NCI-H460 (cell line): ENCODE measurements at regions not wholly inside any gene's neighbourhood (a gene's known extent, or its start where the extent isn't known, plus 50 kb on each side); places are given as distances from the start of the nearest gene placed in this dataset.
"Not testable (repeated sequence)": the region's sequence is repeated elsewhere in the genome, so short reads cannot be mapped to it uniquely, and the experiment has no call there.

Experiments
- DNase-seq: peaks from one replicate; pipeline ENCODE4 v3.0.0-alpha.2; 2016; ENCODE audit warnings: low read depth; ENCODE audit errors: extremely low read depth

DNA sequence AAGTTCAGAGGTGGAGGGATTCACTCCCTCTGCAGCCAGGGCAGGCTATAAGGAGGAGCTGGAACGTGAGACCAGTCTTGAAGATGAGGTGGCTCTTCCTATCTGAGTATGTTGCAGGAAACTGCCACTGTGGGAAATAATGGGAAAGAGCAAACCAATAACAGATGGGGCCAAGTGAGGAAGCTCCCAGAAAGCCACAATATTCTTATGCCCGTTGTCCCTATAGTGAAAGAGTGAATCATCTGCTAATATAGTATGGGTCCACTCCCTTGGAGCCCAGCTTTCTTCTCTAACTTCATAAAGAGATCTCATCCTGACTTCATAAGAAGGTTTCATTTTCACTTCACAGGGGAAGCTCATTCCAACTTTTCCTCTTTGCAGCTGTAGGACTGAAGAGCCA, 206.4 kb downstream of the BLID start:
- no peak for DNase-seq

DNA sequence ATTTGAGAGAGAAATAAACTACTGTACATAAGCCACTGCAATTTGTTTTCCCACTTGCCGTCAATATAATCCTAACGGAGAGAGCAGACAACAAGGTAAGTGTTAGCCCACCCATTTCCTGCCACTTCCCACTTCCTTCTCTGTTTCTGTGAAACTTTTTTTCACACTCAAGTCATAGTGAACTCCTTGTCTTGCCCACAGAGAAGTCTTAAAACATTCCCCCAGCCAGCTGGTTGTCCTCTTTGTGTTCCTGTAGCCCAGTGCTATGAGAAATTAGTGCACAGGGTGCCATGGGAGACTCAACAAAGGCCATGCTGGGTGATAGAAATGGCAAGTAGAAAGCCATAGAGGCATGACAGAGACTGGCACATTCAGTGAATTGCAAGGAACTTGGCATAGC, 208.6 kb downstream of the BLID start:
- DNase-seq, result no peak

DNA sequence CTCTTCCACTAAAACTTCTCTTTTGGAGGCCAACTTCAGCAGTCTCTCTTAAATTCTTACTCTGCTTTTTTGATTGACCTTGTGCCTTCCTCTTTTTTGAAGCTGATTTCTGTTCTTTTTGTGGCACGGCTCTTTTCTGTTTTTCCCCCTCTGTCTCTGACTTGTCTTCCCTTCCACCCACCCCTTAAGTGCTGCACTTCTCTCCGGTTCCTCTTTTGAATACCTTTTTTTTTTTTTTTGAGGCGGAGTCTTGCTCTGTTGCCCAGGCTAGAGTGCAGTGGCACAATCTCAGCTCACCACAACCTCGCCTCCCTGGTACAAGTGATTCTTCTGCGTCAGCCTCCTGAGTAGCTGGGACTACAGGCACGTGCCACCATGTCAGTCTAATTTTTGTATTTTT, 211.9 kb downstream of the BLID start:
- DNase-seq, result no peak

DNA sequence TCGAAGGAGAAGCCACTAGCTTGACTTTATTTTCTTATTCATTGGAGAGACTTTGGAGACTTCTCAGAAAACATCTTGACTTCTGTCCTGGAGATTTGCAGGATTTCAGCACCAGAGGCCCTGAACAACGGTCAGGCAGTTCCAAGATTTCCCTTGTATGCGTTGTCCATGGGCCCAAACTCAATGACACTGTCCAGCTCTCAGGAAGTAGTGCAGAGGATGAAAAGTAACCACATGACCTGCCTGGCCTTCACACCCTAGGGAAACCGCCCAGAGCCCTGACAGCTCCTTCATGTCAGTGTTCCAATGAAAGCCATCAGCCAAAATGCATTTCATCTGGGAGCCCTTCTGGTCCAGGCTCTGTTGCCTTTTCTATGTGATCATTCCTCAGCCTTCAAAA, 214.1 kb downstream of the BLID start:
- DNase-seq, result no peak

DNA sequence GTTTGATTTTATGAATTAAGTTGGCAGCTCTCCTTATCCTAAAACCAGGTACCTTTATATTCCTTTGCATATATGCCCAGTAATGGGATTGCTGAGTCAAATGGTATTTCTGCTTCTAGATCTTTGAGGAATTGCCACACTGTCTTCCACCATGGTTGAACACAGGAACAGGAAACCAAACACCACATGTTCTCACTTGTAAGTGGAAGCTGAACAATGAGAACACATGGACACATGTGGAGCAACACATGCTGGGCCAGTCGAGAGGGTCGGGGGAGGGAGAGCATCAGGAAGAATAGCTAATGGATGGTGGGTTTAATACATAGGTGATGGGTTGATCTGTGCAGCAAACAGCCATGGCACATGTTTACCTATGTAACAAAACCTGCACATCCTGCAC, 214.6 kb downstream of the BLID start:
- not testable (repeated sequence) for DNase-seq

DNA sequence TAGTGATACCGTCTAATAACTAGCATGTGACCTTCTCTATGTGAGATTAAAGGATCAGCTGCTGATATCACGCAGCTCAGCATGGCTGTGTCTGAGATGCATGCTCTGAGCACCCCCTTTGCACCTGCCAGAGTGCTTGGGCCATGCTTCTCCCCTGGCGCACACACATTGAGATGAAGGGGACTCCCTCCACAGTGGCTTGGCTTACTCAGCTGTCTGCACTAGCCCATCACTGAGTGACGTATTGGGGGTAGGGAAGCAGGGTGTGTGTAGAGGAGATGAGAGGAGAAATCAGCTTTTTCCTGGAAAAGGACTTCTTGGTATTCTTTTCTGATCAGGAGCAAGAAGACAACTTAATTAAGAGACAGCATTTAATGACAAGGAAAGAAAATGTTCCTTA, 216.5 kb downstream of the BLID start:
- DNase-seq, result no peak

DNA sequence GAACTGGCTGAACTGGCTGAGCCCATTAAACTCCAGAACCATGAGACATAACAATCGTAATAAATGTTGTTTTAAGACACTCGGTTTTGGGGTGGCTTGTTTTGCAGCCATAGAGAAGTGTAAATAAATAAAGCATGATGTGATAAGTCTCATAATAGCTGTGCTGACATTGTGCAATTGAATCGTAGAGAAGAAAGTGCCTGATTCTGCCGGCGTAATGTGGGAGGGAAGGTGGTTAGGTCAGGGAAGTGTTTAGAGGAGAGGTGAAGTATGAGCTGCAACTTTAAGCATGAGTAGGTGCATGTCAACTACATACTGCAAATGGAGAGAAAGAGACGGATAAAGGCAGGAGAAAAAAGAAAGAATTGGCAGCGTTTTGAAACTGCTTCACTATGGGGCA, 217.1 kb downstream of the BLID start:
- no peak for DNase-seq

DNA sequence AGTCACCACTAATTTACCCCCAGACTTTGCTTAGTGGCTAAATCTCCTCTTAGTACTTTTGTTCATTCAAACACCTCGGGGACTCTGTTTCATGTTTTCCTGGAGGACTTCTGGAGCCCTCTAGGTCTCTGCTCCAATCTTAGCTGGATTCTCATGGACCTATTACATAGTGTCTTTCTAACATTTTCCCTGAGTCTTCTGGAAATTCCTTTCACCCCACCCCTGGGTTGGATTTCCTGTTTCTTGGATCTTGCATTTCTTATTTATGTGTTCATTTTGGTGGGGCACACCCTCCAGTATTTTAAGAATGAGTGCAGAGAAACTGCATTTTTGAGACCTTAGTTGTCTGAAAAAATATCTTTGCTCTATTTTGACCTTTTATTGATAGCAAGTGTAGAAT, 220.1 kb downstream of the BLID start:
- no peak for DNase-seq

DNA sequence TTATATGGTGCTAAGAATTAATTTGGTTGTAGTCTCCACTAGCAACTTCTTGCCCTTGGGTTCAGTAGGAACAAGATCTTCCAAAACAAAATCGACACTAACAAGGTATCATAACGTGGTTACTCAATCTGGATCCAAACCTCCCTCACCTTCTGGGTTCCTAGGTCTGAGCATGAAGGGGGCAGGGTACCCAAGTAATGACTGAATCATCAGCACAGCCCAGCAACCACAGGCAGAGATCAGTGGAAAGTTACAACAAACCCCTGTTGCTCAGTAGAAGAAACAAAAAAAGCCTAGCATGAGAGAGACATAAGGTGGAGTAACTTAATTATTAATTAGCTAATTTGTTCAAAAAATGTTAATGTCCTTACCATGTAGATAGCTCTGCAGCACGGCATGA, 221.4 kb downstream of the BLID start:
- no peak for DNase-seq

DNA sequence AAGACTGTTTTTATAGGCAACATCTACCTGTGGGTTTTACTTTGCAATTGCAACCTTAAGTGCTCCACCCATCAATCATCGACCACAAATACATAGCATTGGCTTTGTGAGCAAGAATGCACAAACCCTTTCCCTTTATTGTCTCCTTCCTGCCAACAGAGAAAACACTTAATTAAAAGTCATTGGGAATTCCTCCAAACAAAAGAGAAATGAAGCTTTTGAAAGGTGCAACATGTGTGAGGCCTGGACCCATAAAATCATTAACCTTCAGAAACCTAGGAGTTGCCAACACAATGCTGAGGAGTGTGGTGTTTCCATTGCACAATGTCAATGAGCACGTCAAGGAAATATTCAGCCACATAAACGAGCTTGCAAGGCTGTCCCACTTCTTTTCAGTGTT, 223.2 kb downstream of the BLID start:
- DNase-seq, result no peak

DNA sequence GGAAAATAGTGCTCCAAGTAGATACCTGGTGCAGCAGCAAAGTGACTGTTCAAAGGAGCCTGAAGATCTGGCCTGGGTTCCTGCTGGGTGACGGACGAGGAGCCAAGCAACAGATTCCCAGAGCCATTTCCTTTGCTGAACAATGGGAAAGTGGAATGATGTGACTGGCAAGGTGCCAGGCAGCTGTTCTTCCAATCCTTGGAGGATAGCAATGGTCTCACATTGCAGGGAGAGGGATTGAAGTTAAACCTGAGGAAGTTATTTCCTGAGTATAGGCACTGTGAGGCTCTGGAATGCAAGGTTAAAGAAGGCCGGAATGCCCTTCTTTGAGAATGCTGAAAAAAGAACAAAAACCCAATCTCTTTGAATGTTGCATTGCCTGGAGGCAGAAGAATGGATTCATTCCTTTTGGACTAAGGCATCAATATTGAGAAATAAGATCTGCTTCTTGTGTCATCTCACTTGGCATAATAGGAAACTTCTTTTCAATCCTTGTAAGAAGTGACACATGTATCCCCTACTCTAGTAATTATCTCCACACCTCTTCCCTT, 223.8 kb downstream of the BLID start:
- DNase-seq, result no peak

DNA sequence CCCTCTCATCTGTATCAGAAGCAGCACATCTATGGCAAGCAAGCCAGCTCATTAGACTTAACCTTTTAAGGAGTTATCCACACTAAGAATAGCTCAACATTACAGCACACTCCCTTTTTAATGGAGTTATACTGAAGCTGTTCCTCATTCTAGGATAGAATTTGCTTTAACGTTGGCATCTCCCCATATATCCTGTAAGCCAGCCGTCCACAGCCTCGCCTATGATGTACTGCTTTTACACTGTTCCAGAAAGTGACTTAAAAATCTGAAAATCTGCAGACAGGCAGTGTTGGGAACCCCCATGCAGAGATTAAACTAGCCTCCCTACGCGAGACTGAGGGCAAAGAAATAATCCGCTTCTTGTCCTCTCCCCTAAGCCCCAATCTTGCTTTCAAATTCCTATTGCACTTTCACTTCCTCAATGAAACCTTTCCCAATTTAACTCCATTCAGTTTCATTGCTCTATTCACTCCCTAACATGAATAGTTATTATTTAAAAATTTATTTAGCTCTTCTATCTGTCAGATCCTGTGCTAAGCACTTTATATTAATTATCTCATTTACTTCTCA, 225.0 kb downstream of the BLID start:
- DNase-seq, result no peak

DNA sequence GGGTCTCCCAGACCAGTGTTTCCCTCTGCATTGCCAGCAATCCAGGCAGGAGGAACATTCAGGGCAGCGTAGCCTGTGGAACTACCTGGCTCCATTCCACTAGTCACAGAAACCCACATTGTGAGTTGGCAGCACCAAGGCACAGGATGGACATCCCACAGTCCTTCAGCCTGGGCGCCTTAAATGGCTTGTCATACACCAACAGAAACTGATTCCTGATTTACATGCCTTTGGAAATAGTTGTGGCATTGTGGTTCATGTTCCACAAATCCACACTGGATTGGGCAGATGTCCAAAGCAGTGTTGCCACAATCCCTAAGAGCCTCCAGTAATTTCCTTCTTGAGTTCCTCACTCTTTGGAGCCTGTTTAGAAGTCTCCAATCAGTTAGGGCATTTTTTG, 225.6 kb downstream of the BLID start:
- no peak for DNase-seq

DNA sequence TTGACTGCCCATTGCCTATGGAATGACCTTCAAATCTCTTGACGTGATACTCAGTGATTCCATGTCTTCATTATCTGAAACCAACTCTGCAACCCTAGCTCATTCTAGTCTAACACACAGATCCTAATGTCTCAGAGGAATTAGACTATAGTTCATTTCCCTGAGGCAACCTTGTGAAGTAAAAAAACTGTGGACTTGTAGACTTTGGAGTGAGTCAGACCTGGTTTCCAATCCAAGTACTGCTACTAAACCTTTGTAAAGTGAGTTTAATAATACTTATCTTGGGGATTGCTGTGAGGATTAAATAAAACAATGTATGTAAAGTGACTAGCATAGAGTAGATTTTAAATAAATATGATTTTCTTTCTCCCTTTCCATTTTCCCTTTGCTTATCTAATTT, 226.1 kb downstream of the BLID start:
- no peak for DNase-seq

DNA sequence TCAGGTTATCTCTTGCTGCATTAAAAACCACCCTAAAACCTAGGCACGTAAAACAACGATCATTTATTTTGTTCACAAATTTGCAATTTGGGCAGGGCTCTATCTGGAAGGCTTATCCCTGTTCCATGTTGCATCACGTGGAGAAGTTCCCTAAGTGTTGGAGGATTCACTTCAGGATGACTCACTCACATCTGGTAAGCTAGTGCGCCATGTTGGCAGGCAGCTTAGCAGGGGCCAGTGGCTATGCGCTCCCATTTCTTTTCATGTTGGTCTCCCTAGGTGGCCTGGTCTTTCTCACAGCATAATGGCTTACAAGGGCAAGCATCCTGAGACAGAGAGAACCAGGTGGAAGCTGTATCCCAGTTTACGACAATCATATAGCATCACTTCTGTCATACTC, 226.8 kb downstream of the BLID start:
- no peak for DNase-seq

DNA sequence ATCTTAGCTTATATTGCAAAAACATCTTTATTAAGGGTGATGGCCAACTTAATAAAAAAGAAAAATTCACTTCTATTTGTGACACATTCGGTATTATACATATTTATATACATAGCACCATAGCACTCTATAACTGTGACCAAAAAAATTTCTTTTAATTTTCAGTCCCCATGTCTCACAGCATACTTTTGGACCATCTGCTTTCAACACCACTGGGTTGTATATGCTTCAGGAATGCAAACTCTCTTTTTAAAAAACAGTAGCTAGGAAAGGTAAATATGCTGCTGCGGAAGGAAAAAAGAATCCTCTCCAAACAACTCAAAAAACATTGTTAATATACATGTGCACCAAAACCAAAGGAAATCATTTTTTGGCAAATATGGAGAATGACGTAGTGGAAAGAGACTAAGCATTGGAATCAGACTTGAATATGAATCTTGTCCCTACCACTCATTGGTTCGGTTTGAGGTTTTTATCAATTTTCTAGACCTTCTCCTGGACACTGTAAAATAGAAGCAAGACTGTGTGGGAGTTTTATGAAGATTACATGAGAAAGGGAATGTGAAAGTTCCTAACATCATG, 227.9 kb downstream of the BLID start:
- DNase-seq, result no peak

DNA sequence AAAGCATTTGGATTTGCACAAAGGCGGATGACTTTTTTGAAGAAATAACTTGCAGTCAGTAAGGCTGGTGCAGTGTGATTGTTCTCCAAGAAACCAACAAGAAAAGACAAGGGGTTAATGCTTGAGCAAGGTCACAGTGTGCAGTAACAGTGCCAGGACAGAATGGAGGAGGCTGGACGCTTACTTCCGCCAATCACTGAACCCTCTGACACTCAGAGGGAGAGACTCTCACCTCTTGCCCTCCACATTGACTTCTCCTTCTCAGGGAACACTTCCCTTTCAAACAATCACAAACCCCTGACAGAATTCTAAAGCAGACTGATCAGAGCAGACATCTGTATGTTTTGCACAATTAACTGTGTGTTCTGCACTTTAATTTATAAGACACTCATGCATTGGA, 228.4 kb downstream of the BLID start:
- no peak for DNase-seq

DNA sequence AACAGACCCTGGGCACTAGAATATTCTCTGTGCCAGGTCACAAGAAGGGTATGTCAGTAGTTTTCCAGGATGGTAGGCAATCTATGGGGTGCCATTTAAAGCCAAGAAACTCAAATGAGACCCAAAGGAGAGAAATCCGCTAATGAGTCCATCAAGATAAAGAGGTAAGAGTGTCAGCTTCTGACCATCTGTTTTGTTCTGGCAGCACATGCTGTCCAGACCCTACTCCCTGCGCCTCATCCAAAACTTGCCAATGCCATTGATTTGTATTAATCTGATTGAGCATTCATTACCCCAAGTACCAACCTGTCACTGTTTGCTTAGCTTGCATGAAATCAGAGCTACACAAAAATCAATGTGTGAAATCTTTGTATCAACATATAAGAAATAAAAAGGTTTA, 229.0 kb downstream of the BLID start:
- no peak for DNase-seq

DNA sequence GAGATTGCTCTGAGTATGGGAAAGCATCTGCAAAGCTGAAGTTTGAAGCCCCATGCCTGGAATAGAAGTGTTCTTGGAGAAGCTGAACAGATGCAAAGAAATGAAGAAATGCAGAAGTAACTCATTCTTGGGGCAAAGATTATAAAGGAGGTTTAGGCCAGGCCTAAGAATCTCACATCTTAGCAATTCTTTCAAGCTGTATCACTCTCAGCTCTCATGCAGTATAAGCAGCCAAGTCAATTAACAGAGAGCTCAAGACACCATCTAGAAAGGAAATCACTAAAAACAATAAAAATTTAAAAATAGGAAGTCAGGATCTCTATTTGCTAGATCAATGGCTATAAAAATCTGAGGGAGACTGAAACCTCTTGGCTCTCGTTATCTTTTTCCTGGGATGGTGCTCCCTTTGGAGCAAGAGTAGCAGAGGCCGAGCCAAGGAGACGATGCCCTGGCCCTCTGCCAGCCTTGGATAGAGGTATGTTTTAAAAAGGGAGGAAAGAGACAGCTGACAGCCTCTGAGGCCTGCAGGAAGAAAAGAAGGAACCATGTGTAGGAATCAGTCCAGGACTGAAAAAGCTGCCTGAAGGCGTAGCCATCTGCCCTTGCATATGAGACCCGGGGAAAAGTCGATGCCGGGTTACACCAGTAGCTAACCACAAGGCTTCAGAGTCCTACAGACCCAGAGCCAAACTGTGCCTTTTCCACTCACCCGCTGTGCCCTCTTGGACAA, 229.8 kb downstream of the BLID start:
- no peak for DNase-seq

DNA sequence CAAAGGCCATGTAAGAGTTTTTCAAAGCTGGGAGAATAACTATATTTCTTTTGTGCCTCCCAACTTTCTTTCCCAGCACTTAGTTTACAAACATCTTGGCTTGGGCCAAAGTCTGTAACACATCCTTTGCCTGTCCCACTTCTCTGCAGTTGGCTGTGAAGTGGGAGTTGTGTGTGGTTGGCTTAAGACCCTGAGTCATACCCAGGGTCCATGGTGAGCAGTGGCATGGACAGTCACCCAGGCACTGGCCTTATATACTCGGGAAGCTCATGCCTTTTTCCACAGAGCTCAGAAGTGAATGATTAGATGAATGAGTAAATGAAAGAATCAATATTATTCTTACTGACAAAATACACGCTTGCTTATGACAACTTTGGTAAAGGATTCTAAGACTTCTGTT, 231.4 kb downstream of the BLID start:
- no peak for DNase-seq

DNA sequence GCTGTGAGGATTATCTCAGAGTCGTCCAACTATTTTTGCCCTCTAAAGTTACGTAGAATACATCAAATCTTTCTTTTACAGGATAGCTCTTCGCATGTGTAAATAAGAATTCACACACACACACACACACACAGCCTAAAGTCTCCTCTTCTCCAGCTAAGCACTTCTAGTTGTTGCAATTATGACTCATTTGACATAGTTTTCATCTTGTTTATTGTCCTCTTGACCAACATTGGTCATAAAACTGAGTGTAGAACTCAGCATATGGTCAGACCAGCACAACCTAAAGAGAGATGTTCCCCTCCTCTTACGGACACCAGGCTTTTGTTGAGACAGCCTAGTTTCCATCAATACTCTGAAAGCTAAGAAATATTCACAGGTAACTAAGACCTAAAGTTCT, 234.2 kb downstream of the BLID start:
- no peak for DNase-seq

DNA sequence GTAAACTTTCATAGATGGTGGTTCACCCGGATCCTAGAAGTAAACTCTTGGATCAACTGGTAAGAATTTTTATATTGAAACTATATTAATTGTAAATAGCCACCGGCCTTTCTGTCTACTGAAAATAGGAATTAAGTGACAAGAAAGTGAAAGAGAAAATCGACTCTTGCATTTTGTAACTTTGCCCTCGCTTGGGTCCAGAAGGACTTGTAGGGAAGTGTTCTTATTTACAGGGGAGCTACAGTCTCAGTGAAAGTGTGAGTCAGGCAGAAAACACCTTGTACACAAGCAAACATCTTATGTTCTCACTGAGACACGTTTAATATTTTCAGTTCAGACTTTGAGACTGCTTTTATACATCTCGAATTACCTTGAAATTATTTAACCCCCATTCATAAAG, 238.9 kb downstream of the BLID start:
- no peak for DNase-seq
